ENCODE measurements at regions not wholly inside any gene's neighbourhood (a gene's known extent, or its start where the extent isn't known, plus 50 kb on each side); places are given as distances from the start of the nearest gene placed in this dataset.

DNA sequence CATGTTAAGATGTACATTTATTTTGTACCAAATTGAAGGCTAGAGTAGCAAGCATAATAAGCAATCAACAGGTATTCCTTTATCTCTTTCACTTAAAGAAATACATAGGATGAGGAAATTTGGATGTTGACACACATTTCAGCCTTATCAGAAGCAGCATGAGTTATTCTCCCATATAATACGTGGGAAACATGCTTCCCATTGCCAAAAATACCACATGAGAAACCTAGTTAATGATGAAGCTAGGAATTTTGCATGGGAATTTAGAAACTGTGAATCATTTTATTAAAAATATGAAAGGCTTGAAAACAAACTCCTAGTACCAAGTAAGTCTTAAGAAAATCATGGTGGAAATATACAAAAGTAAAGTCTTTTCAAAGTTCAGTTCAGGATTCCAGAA, 751.8 kb downstream of the TSN start:
- DNase-seq (ENCODE audit: low spot score) = no peak

DNA sequence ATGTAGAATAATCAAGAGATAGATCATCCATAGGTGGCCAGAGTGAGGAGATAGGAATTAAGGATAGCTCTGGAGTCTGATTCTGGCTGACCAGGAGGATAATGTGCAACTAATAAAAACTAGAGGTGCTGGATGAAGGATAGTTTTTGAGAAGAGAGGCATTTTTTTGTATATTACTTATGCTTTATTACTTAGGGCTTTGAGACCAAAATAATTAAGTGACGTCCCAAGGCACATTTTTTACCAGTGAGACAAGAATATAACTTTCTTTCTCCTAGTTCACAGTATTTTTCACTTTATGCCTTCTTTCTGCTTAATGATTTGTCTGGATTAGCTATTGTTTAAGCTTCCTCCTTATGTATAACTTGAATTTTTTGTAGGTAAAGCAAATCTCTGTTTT, 756.6 kb downstream of the TSN start:
- no peak for DNase-seq (ENCODE audit: low spot score)

DNA sequence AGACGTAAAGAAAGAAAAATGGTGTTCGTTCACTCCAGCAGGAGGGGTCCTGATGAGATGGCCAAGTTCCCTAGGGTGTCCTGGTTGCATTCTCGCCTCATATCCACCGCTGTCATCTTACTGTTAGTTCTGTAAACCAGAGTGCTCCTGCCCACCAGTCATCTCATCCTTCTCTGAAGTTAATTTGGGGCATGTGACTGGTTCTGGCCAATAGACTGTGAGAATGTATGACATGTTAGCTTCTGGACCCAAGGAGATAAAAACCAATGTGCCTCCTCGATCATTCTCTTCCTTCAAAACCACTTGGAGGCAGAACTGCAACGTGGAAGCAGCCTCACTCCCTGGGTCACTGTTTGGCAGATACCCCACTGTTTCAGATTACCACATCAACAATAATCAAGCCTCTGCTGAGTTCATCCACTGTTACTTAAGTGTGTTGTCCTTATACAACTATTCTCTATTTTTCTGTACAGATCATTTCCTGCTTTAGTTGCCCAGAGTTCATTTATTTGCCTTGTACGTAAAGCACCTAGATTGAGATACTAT, 759.1 kb downstream of the TSN start:
- no peak for DNase-seq (ENCODE audit: low spot score)

DNA sequence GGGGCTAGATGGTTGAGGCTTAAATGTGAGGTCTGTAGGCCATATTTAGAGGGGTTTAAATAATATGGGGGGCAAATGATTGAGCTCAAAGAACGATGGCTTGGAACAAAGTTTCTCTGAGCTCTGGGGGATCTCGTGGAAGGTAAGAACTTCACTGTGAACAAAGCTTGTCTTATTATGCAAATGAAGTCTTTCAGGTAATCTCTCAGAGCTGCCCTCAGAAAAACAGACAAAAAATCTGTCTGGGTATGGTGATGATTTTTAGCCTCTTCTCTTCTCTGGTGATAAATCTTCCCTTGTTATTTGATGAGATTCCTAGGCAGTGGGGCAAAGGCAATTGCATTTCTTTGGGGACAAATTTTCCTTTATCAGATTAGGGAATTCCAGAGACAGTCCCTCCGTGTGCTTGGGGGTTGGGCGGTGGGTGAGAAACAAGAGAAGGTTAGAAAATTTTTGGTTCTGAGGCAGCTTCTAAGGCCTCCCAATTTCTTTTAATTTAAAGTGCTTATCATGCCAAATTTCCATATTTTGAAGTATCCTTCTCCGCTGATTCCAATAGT, 760.4 kb downstream of the TSN start:
- no peak for DNase-seq (ENCODE audit: low spot score)

DNA sequence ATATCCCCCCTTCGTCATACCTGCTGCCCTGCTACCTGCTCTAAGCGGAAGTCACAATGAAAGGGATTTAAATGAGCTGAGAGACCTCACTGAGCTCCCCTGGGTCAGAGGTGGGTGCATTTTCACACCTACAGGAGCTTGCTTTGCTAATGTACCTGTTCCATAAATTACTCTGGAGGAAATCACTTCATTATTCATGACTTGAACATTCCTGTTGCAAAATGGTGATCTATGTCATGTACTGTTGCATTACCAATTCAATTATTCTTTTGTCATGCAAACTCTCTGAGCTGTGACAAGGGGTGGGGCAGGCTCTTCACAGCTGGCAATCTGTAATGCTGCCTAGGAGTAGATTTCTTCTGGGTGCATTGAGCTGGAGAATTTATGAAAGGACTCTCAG, 761.3 kb downstream of the TSN start:
- DNase-seq (ENCODE audit: low spot score) = no peak

DNA sequence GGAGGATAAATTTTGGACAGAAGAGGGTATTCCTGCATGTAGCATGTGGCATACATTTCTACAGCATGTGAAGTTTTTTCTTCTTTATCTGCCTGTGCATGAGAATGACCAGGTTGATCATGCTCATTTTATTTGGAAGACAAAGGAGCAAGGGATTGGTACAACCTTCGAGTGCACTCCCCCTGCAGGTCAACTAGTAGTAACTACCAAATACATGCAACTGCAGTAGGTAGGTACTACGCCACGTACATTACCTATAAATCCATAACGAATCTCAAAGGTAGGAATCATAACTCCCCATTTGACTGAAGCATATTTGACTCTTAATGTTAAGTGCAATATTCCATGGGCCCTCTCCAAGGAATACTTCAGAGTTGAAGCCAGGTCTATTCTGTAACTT, 763.9 kb downstream of the TSN start:
- peak; percentile 50 for DNase-seq (ENCODE audit: low spot score)

DNA sequence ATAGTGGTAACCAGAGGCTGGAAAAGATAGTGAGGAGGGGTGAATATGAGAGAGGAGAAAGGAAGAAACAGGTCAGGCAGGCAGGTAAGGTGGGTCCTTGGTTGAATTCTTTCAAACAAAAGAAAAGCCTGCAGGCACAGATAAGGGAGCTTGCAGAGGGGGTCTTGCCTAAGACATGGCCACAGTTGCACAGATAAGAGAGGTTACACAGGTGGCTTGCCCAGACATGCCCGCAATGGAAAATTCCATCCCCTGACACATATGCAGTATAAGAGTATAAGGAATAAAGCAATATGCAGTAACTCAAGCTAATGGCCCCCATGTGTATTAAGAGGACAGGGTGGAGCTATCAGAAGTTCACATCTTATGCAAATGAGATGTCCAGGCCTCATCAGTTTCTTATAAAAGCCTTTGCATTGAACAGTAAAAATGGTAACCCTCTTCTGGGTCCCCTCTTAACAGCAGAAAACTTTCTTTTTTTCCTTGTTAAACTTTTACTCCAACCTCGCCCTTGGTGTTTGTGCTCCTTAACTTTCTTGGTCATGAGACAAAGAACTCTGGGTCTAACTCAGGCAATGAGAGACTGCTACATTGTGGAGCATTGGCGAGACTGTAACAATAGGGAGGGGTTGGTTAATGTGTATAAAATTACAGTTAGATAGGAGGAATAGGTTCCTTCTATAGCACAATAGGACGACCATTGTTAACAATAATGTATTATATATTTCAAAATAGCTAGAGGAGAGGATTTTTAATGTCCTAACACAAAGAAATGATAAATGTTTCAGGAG, 764.6 kb downstream of the TSN start:
- DNase-seq (ENCODE audit: low spot score) = no peak

DNA sequence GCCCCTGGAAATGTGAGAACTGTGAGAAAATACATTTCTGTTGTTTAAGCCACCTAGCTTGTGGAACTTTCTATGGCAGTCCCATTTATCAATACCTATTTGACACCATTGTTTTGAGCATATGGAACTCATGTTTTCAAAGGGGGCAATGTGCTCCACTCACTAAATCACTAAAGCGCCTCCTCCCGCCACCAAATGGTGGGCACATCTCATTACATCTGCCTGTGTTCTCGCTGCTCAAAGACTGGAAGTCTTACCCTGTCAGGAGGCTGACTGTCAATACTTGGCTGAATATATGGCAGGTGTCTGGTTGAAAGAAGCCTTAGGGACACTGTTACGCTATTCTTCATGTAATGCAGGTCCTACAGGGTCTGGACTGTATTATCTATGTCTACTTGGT, 767.7 kb downstream of the TSN start:
- DNase-seq (ENCODE audit: low spot score) = no peak

DNA sequence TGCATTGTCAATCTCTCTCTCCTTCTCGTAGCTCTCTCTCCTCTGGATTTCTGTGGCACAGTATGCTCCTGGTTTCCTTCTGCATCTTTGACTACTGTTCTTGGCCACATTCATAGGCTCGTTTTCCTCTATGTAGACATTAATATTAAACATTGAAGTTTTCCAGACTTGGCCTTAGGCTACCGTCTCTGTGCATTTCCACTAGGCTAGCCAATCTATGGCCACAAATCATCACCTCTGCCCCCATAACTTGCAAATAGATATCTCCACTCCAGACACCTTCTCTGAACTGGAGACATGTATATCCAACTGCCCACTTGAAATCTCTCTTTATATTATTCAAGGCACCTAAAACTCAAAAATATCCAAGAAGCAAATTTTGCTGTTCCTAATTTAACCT, 768.5 kb downstream of the TSN start:
- DNase-seq (ENCODE audit: low spot score) = no peak

DNA sequence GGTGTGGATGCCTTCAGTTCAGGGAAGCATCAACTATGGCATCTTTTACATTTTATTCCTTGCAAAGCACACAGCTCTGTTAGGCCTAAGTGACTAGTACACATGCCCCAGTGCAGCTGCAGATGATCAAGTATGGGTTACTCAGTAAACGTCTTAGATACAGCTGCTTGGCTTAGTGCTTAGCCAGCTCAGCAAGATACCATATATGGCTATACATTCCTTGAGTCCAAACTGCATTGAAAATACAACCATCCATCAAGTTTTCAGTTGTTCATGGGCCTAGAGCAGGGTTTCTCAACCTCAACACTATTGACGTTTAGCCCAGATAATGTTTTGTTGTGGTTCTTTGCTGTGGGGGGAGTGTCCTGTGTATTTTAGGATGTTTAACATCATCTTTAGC, 769.9 kb downstream of the TSN start:
- DNase-seq (ENCODE audit: low spot score) = no peak

DNA sequence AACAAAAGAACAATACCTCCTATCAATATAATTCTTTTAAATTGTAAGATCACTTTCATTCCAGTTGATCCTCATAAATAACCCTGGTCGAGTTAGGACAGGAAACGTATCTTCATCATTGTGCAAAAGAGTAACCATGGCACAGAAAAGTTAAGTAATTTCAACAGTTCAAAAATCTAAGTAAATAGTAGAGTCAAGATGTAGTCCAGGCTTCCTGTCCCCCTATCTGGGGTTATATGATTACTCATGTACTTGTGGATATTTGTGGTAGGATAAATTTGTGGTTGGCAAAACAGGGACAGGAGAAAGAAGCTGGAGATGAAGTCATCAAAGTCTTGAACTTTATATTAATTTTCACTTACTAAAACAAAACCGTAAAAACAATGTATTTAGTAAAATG, 772.6 kb downstream of the TSN start:
- DNase-seq (ENCODE audit: low spot score) = no peak

DNA sequence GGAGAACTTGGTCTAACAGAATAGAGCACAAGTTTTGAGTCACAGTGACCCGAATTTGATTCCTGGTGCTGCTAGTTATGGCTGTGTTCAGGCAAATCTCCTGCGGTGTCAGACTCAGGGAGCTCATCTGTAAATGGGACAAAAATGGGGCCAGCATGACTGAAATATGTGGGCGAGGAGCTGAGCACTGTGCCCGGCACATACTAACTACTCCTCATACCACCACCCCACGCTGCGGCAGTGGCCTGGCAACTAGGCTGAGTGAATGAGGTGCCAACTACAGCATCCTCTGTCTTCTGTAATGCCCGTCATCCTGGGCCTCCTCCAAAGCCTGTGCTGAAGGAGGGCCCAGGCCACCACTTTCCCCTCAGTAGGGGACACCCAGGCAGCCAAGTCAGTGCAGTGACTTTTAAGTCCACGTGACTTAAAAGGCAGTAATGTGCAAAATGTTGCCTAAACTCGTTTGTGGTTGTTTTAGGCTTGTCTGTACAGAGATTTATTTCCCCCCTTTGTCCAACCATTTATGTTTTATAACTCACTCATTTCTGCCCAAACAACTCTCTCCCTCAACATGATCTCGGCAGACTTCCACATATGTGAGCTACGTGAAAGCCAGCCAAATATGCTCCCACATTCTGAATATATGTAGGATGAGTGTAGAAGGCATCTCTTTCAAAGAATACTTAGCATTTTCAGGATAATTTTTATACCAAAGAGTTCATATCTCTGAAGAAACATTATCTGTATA, 773.7 kb downstream of the TSN start:
- DNase-seq (ENCODE audit: low spot score) = no peak

DNA sequence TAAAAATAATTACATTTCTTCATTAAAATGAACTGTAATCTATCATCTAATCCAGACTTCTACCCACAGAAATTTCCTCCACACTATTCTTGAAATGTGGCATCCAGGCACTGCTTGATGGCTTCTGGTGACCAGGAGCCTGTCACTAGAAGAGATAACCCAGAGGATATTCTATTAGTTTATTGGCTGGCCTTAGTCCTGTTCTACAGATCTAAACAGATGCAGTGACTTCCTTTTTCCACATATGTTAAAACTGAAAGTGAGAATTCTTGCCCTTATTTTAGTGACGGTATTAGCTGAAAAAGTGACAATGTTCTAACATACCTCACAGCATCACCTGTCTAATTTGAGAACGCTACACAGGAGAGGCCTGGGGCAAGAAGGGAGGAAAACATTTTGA, 775.4 kb downstream of the TSN start:
- no peak for DNase-seq (ENCODE audit: low spot score)

DNA sequence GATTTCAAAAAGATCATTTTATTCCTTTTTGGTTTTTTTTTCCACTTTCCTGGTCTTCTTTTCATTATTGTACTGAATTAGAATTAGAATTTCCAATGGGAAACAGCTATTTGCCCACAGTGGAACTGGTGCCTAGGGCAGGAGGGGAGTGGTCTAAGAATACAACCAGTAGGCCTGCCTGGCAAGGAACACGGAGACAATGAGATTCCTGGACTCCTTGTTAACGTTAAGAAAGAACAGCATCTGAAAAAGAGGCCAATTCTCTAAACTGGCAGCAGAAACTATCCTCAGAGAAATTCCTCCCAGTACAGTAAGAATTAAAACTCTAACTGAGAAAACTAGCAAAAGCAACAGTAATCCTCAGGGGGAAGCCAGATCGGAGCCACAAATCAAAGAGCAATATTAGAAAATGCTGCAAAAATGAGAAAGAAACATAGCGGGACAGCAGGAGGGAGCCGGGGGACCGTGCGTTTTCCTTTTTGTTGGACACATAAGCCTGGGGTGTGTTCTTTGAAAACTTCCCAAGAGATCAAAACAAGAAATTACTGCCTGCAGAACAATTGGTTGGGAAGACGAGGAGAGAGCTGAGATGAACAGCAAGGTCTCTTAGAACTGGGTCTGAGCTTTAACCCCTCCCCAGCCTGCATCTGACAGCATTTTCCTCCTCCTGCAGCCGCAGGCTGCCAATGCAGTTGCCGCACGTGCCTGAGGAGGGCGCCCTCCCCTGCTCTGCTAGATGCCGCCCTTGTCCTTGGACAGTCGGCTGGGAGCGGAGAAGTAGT, 776.0 kb downstream of the TSN start:
- no peak for DNase-seq (ENCODE audit: low spot score)

DNA sequence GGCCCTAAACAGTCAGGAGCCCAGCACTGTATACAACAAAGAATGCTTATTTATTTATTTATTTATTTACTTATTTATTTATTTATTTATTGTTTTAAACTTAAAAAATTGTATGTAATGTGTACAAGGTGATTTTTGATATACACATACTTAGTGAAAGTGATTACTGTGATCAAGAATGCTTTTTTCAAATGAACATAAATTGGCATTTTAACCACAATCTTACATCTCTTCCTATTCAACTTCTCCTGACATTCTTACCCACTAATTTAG, 776.6 kb downstream of the TSN start:
- DNase-seq (ENCODE audit: low spot score) = no peak

DNA sequence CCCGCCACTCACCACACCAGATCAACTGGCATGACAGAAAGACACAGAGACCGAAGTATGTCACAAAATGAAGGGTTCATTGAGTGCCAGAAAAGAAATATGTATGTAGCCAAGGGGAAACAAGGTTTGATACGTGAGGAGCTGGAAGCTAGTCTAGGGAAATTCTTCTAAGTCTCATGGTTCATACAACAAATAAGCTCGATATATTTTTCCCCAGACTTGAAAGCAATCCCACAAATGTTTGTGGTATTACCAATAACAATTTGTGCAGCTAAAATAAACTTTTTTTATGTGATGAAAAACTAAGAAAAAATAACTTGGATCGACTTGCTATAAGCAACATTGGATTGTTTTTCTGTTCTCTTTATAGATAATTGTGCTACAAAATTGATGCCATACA, 777.0 kb downstream of the TSN start:
- no peak for DNase-seq (ENCODE audit: low spot score)

DNA sequence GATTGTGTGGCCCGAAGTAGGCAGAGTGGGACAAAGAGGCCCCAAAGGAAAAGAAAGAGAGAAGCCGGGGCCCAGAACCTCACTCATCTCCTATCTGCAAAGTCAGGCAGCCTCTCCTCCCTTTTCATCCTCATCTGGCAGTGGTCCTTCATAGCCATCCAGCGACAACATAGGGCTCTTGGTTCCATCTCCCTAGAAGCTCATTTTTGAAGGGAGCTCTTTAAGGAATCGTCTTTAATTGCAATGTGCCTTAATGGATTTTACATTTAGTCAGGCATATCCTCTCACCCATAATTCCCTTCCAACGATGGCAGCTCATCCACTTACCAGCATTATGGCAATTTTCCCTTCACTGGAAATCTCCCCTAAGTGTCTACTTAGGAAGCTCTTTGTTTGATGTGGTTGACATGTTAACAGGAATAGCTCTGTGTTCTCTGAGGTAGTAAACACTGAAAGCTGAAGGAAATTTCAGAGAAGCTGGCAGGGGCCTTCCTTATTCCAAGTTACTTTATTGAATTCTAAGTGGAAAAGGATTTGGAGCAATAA, 780.6 kb downstream of the TSN start:
- DNase-seq (ENCODE audit: low spot score) = no peak

DNA sequence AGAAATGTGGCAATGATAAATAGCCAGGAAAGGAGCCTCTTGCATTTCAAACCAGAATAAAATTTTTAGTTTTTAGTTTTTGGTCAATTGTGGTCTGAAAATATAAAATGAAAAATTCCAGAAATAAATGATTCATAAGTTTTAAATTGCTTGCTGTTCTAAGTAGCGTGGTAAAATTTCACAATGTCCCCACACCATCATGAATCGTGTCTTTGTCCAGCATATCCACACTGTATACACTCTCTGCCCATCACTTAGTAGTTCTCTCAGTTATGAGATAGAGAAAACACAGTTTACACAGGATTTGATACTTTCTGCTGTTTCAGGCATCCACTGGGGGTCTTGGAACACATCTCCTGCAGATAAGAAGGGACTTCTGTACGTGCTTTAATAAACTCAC, 783.9 kb downstream of the TSN start:
- DNase-seq (ENCODE audit: low spot score) = no peak

DNA sequence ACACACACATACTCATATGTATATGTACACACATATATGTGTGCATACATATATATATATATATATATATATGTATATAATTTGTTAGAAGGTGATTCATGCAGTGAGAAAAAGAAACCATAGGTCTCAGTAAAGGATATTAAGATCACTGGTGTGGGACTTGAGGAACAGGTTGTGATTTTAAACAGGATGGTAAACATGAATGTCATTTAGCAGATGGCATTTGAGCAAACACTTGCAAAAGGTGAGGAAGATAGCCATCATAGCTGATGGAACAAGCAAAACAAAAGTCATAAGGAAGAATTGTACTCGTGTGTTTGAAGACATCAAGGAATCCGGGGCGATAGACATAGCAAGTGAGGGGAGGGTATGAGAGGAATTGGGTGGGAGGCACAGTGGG, 784.5 kb downstream of the TSN start:
- no peak for DNase-seq (ENCODE audit: low spot score)

DNA sequence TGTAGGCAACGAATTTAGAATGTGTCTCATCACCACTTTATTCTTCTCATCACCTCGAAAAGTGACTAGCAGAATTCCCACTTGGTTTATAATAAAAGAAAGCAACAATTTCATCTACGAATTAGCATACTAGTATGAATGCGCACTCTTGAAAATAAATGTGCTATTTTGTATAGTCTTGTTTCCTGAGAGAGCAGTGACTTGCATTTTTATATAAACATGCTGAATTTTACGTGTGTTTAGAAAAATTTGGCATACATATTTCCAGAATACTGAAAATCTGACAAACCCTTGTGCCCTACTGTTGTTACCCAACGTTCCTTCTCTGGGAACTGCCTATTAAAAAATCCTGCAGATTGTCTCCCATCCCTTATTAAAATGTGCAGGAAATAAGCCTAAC, 786.8 kb downstream of the TSN start:
- no peak for DNase-seq (ENCODE audit: low spot score)

DNA sequence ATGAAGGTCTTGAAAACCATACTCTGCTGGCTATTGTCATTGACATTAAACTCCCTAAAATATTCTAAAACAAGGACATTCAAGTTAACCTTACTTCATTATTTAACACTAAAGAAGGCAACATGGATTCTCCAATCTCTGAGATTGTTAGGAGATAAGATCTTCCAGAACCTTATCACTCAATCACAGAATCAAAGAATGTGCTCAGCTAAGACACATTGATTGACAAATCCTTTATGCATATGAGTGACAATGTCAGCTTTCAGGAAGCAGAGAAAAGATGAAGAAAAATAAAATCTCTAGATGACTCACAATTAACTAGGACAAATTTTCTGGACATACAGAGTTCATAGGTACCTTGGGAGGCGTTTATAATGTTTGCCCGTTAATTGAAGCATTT, 787.2 kb downstream of the TSN start:
- no peak for DNase-seq (ENCODE audit: low spot score)

DNA sequence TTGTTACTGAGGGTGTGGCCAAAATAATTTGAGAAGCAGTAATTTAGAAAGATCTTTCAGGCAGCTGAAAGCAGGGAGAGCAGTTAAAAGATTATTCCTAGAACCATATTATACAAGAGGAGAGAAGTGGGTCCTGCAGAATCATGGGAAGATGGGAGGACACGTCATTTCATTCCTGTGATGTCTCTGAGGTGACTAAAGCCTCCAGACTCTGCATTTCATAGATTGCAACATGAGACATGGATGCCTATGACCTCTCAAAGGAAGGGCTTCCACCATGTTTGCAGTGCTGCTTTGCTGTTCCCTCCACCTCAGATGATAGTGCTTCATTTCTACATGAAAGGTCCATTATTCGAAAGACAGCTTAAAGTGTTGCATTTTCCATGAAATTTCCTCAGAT, 788.4 kb downstream of the TSN start:
- peak; percentile 6 for DNase-seq (ENCODE audit: low spot score)
